ENCODE measurements at regions not wholly inside any gene's neighbourhood (a gene's known extent, or its start where the extent isn't known, plus 50 kb on each side); places are given as distances from the start of the nearest gene placed in this dataset.

GRCh38 chr6:14927398-14927797 is 318.5 kb upstream of the JARID2 start:
- no peak for DNase-seq

- no peak for DNase-seq
Observed at GRCh38 chr6:14929291-14929690, 316.6 kb upstream of the JARID2 start.

- no peak for DNase-seq
Observed at GRCh38 chr6:14930366-14930989, 315.4 kb upstream of the JARID2 start.

GRCh38 chr6:14932485-14933182 is 313.2 kb upstream of the JARID2 start:
- DNase-seq: no peak

- no peak for DNase-seq
Observed at GRCh38 chr6:14933183-14933544, 312.7 kb upstream of the JARID2 start.

- no peak for DNase-seq
Observed at GRCh38 chr6:14934013-14934412, 311.9 kb upstream of the JARID2 start.

GRCh38 chr6:14934844-14935243 is 311.0 kb upstream of the JARID2 start:
- DNase-seq: no peak

GRCh38 chr6:14936861-14937260 is 309.0 kb upstream of the JARID2 start:
- no peak for DNase-seq

GRCh38 chr6:14943116-14943515 is 302.8 kb upstream of the JARID2 start:
- no peak for DNase-seq

GRCh38 chr6:14944593-14944992 is 301.3 kb upstream of the JARID2 start:
- DNase-seq: no peak

- no peak for DNase-seq
Observed at GRCh38 chr6:14945461-14946185, 300.2 kb upstream of the JARID2 start.

- DNase-seq: no peak
Observed at GRCh38 chr6:14946753-14947152, 299.1 kb upstream of the JARID2 start.

- no peak for DNase-seq
Observed at GRCh38 chr6:14948586-14949245, 297.2 kb upstream of the JARID2 start.

GRCh38 chr6:14950103-14950969 is 295.5 kb upstream of the JARID2 start:
- DNase-seq: no peak

- no peak for DNase-seq
Observed at GRCh38 chr6:14950970-14951276, 294.9 kb upstream of the JARID2 start.

- DNase-seq: no peak
Observed at GRCh38 chr6:14951704-14952103, 294.2 kb upstream of the JARID2 start.

- no peak for DNase-seq
Observed at GRCh38 chr6:14953836-14954235, 292.0 kb upstream of the JARID2 start.

- DNase-seq: no peak
Observed at GRCh38 chr6:14957355-14958059, 288.4 kb upstream of the JARID2 start.

GRCh38 chr6:14959324-14959885 is 286.5 kb upstream of the JARID2 start:
- no peak for DNase-seq

GRCh38 chr6:14964556-14965270 is 281.2 kb upstream of the JARID2 start:
- no peak for DNase-seq
